Stimulated activated naive B cell treated with anti-CD40 and anti-IgM and Interleukin-4, amounts not matched to agents 10 μg/mL and 1 μg/mL and 100 μg/mL, for 72 hours (primary cell): ENCODE measurements at regions not wholly inside any gene's neighbourhood (a gene's known extent, or its start where the extent isn't known, plus 50 kb on each side); places are given as distances from the start of the nearest gene placed in this dataset.

ENCODE experiments used
- ATAC-seq, 2 donors: fragments of 150-1000 bp; cut with Tn5 transposase; replicated peaks; 2 replicates each; pipeline ENCODE4 v1.10.0; 2021; ENCODE audit warnings: moderate library complexity in 1 of 2
- DNase-seq: peaks from one replicate; pipeline ENCODE4 v3.0.0; 2021
- H3K27ac Mint-ChIP-seq: one replicate; pipeline ENCODE4 v1.8.0; 2022; ENCODE audit warnings: mild to moderate bottlenecking, mixed read lengths
- H3K27me3 Mint-ChIP-seq, 2 donors: one replicate each; pipeline ENCODE4 v1.8.0; 2022; ENCODE audit warnings: mixed read lengths in 2 of 2
- H3K36me3 Mint-ChIP-seq, 2 donors: one replicate each; pipeline ENCODE4 v1.8.0; 2022; ENCODE audit warnings: mixed read lengths in 2 of 2, mild to moderate bottlenecking in 1 of 2
- H3K4me1 Mint-ChIP-seq, 2 donors: one replicate each; pipeline ENCODE4 v1.8.0; 2022; ENCODE audit warnings: mixed read lengths in 2 of 2, mild to moderate bottlenecking in 1 of 2
- H3K4me3 Mint-ChIP-seq, 2 donors: one replicate each; pipeline ENCODE4 v1.8.0; 2022; ENCODE audit warnings: mild to moderate bottlenecking in 2 of 2, mixed read lengths in 2 of 2, moderate library complexity in 1 of 2
- H3K9me3 Mint-ChIP-seq, 2 donors: one replicate each; pipeline ENCODE4 v1.8.0; 2022; ENCODE audit warnings: mixed read lengths in 2 of 2, mild to moderate bottlenecking in 1 of 2

GRCh38 chr13:48843630-48844380 is 131.9 kb upstream of the FNDC3A start:
- ATAC-seq (no peak), DNase-seq (no peak)
- Mint-ChIP-seq H3K4me3 (no peak overlapping the region), H3K27me3 (no peaks in the 10 kb centered on the region), H3K4me1 (no peaks in the 10 kb centered on the region), H3K27ac (no peak overlapping the region), H3K36me3 (no peaks in the 10 kb centered on the region), H3K9me3 (no peaks in the 10 kb centered on the region)

GRCh38 chr13:48844676-48845075 is 131.0 kb upstream of the FNDC3A start:
- no peak for DNase-seq
- Mint-ChIP-seq H3K36me3 (no peaks in the 10 kb centered on the region), H3K27me3 (peaks cover 3 to 4% of the 10 kb centered on the region in 2 donors), H3K4me3 (no peak overlapping the region), H3K9me3 (no peaks in the 10 kb centered on the region), H3K27ac (no peak overlapping the region), H3K4me1 (no peaks in the 10 kb centered on the region)
- no peak for ATAC-seq

- peaks cover 12 to 27% of the 10 kb centered on the region in 2 donors for H3K27me3 Mint-ChIP-seq
- H3K4me3 Mint-ChIP-seq: no peak overlapping the region
- DNase-seq (no peak), ATAC-seq (no peak)
- H3K36me3 Mint-ChIP-seq: no peaks in the 10 kb centered on the region
- peaks cover 0 to 1% of the 10 kb centered on the region in 2 donors for H3K9me3 Mint-ChIP-seq
- H3K27ac Mint-ChIP-seq: no peak overlapping the region
- H3K4me1 Mint-ChIP-seq: peaks cover 6 to 10% of the 10 kb centered on the region in 2 donors
These were observed 126.2 kb upstream of the FNDC3A start for GRCh38 chr13:48849515-48849914.

GRCh38 chr13:48851707-48852106 is 124.0 kb upstream of the FNDC3A start:
- H3K9me3 Mint-ChIP-seq: peaks cover 0 to 1% of the 10 kb centered on the region in 2 donors
- ATAC-seq (no peak), DNase-seq (no peak)
- H3K4me3 Mint-ChIP-seq: no peak overlapping the region
- no peak overlapping the region for H3K27ac Mint-ChIP-seq
- no peaks in the 10 kb centered on the region for H3K36me3 Mint-ChIP-seq
- peaks cover 12 to 27% of the 10 kb centered on the region in 2 donors for H3K27me3 Mint-ChIP-seq
- H3K4me1 Mint-ChIP-seq: peaks cover 6 to 10% of the 10 kb centered on the region in 2 donors

GRCh38 chr13:48852911-48853727 is 122.6 kb upstream of the FNDC3A start:
- H3K4me3 Mint-ChIP-seq: no peak overlapping the region
- peak in 1 of 2 donors; percentile 6 for ATAC-seq
- peaks cover 6 to 10% of the 10 kb centered on the region in 2 donors for H3K4me1 Mint-ChIP-seq
- no peak for DNase-seq
- H3K9me3 Mint-ChIP-seq: peaks cover 0 to 1% of the 10 kb centered on the region in 2 donors
- no peaks in the 10 kb centered on the region for H3K36me3 Mint-ChIP-seq
- H3K27me3 Mint-ChIP-seq: peaks cover 12 to 27% of the 10 kb centered on the region in 2 donors
- H3K27ac Mint-ChIP-seq: no peak overlapping the region

GRCh38 chr13:48853728-48854102 is 122.0 kb upstream of the FNDC3A start:
- no peak overlapping the region for H3K27ac Mint-ChIP-seq

GRCh38 chr13:48857576-48857975 is 118.1 kb upstream of the FNDC3A start:
- Mint-ChIP-seq H3K4me3 (no peak overlapping the region), H3K4me1 (peaks cover 13 to 25% of the 10 kb centered on the region in 2 donors), H3K9me3 (no peaks in the 10 kb centered on the region), H3K36me3 (no peaks in the 10 kb centered on the region), H3K27ac (no peak overlapping the region), H3K27me3 (no peaks in the 10 kb centered on the region)
- ATAC-seq (no peak), DNase-seq (no peak)

More at GRCh38 chr13:48853728-48854102, 122.0 kb upstream of the FNDC3A start:
- Mint-ChIP-seq H3K4me1 (peaks cover 9 to 15% of the 10 kb centered on the region in 2 donors), H3K9me3 (peaks cover 0 to 1% of the 10 kb centered on the region in 2 donors), H3K27me3 (peaks cover 12 to 27% of the 10 kb centered on the region in 2 donors), H3K36me3 (no peaks in the 10 kb centered on the region), H3K4me3 (no peak overlapping the region)
- ATAC-seq (peak; percentile 63 to 65), DNase-seq (no peak)

- ATAC-seq (no peak), DNase-seq (no peak)
- no peaks in the 10 kb centered on the region for H3K36me3 Mint-ChIP-seq
- no peaks in the 10 kb centered on the region for H3K27me3 Mint-ChIP-seq
- H3K4me3 Mint-ChIP-seq: no peak overlapping the region
- peaks cover 13 to 23% of the 10 kb centered on the region in 2 donors for H3K4me1 Mint-ChIP-seq
- H3K9me3 Mint-ChIP-seq: no peaks in the 10 kb centered on the region
- no peak overlapping the region for H3K27ac Mint-ChIP-seq
These were observed 117.4 kb upstream of the FNDC3A start for GRCh38 chr13:48858122-48858902.

GRCh38 chr13:48859272-48860105 is 116.2 kb upstream of the FNDC3A start:
- Mint-ChIP-seq H3K9me3 (no peaks in the 10 kb centered on the region), H3K27me3 (no peaks in the 10 kb centered on the region), H3K36me3 (no peaks in the 10 kb centered on the region), H3K4me3 (peak overlapping the region in 1 of 2 donors; percentile 5), H3K4me1 (peaks cover 7 to 15% of the 10 kb centered on the region in 2 donors), H3K27ac (no peak overlapping the region)
- ATAC-seq: peak; percentile 94 to 98
- DNase-seq: no peak

GRCh38 chr13:48860364-48860763 is 115.3 kb upstream of the FNDC3A start:
- ATAC-seq (no peak), DNase-seq (no peak)
- Mint-ChIP-seq H3K36me3 (no peaks in the 10 kb centered on the region), H3K4me3 (no peak overlapping the region), H3K4me1 (peaks cover 7 to 15% of the 10 kb centered on the region in 2 donors), H3K9me3 (no peaks in the 10 kb centered on the region), H3K27ac (no peak overlapping the region), H3K27me3 (no peaks in the 10 kb centered on the region)

- Mint-ChIP-seq H3K36me3 (no peaks in the 10 kb centered on the region), H3K27me3 (no peaks in the 10 kb centered on the region), H3K27ac (no peak overlapping the region), H3K4me1 (peaks cover 7 to 15% of the 10 kb centered on the region in 2 donors), H3K9me3 (no peaks in the 10 kb centered on the region), H3K4me3 (no peak overlapping the region)
- DNase-seq: no peak
- ATAC-seq: no peak
These were observed 113.1 kb upstream of the FNDC3A start for GRCh38 chr13:48862572-48862971.

GRCh38 chr13:48864100-48864499 is 111.6 kb upstream of the FNDC3A start:
- ATAC-seq: no peak
- H3K4me1 Mint-ChIP-seq: peaks cover 3 to 7% of the 10 kb centered on the region in 2 donors
- no peaks in the 10 kb centered on the region for H3K27me3 Mint-ChIP-seq

GRCh38 chr13:48866249-48866648 is 109.5 kb upstream of the FNDC3A start:
- Mint-ChIP-seq H3K4me1 (no peaks in the 10 kb centered on the region), H3K27ac (no peak overlapping the region), H3K36me3 (no peaks in the 10 kb centered on the region), H3K4me3 (no peak overlapping the region), H3K27me3 (no peaks in the 10 kb centered on the region), H3K9me3 (no peaks in the 10 kb centered on the region)
- ATAC-seq (no peak), DNase-seq (no peak)

More at GRCh38 chr13:48864100-48864499, 111.6 kb upstream of the FNDC3A start:
- no peak for DNase-seq
- no peaks in the 10 kb centered on the region for H3K36me3 Mint-ChIP-seq
- H3K4me3 Mint-ChIP-seq: no peak overlapping the region
- no peaks in the 10 kb centered on the region for H3K9me3 Mint-ChIP-seq
- no peak overlapping the region for H3K27ac Mint-ChIP-seq
